ENCODE measurements at regions not wholly inside any gene's neighbourhood (a gene's known extent, or its start where the extent isn't known, plus 50 kb on each side); places are given as distances from the start of the nearest gene placed in this dataset.

DNA sequence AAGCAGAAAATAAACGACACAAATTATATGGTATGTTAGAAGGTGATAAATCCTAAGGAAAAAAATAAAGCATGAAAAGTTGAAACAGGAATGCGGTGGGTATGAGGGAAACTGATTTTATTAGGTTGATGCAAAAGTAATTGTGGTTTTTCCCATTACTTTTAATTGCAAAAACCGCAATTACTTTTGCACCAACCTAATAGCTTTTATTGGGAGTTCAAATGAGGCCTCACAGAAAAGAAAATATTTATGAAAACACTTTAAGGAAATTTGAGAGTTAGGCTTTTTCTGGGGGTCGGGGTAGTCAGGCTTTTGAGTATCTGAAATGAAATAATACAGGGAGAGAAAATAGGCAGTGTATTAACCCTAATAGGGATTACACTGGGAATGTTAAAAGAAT is 397.0 kb upstream of the KHDRBS2 start:
- Histone ChIP-seq H3K27me3 (ENCODE audit: control insufficient read depth in 3 of 3, insufficient read depth in 3 of 3, low read depth in 1 of 3, low read length in 3 of 3) (no peaks in the 10 kb centered on the region), H3K79me1 (ENCODE audit: low read depth, low read length) (no peaks in the 10 kb centered on the region), H2BK5ac (ENCODE audit: low read length) (no peak overlapping the region), H2AK5ac (ENCODE audit: low read depth, low read length) (no peak overlapping the region), H2BK15ac (ENCODE audit: low read length) (no peak overlapping the region), H3K9ac (ENCODE audit: low read depth, low read length, poor library complexity) (no peak overlapping the region), H3K9me3 (replicated peaks in 1 of 2; ENCODE audit: control insufficient read depth in 2 of 2, insufficient read depth in 1 of 2, low read depth in 1 of 2, low read length in 2 of 2) (peaks cover 0 to under 1% of the 10 kb centered on the region in 2 donors), H2BK12ac (ENCODE audit: low read length) (no peak overlapping the region), H3K36me3 (replicated peaks in 1 of 2; ENCODE audit: control insufficient read depth in 2 of 2, insufficient read depth in 2 of 2, low read length in 2 of 2) (no peaks in the 10 kb centered on the region), H3K23ac (ENCODE audit: low read depth, low read length, poor library complexity) (no peak overlapping the region), H2AFZ (ENCODE audit: low read length) (no peak overlapping the region), H4K8ac (ENCODE audit: low read depth, low read length) (no peak overlapping the region), H3K4me3 (ENCODE audit: low read length in 2 of 2) (no peak overlapping the region), H3K14ac (ENCODE audit: low read length) (no peak overlapping the region), H2BK120ac (ENCODE audit: low read depth, low read length) (no peak overlapping the region), H3K4me1 (ENCODE audit: control insufficient read depth in 2 of 2, insufficient read depth in 1 of 2, low read depth in 1 of 2, low read length in 2 of 2) (no peaks in the 10 kb centered on the region), H3K27ac (replicated peaks; ENCODE audit: low read length) (no peak overlapping the region), H3K18ac (ENCODE audit: low read length) (no peak overlapping the region), H3K4me2 (ENCODE audit: insufficient read depth, low read length, poor library complexity, severe bottlenecking) (no peak overlapping the region), H3K4ac (ENCODE audit: low read length) (no peak overlapping the region), H4K91ac (ENCODE audit: low read depth, low read length, poor library complexity) (no peak overlapping the region)
- WGBS, 2 donors (ENCODE audit: extremely low coverage in 2 of 2, insufficient read length in 2 of 2, insufficient replicate concordance in 1 of 2) = no CpG with 5 or more reads among the region's 4 CpGs
- no peak for DNase-seq (ENCODE audit: low spot score)

DNA sequence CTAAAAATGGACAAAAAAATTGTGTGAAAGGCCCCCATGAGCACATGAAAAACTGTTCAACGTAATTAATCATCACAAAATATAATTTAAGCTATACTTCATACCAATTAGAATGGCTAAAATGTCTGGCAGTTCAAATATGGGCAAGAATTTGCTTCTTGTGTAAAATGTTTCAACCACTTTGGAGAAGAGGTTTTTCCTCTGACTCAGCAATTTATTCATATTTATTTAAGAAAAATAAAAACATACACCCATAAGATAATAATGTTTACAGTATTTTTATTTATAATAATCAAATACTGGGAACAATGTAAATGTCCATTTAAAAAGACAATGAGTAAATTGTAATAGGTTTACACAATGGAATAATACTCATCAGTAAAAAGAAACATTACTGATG is 395.1 kb upstream of the KHDRBS2 start:
- Histone ChIP-seq H3K4me2 (ENCODE audit: insufficient read depth, low read length, poor library complexity, severe bottlenecking) (no peak overlapping the region), H3K27me3 (ENCODE audit: control insufficient read depth in 3 of 3, insufficient read depth in 3 of 3, low read depth in 1 of 3, low read length in 3 of 3) (no peaks in the 10 kb centered on the region), H2AFZ (ENCODE audit: low read length) (no peak overlapping the region), H3K4me3 (ENCODE audit: low read length in 2 of 2) (no peak overlapping the region), H3K27ac (replicated peaks; ENCODE audit: low read length) (no peak overlapping the region), H3K36me3 (replicated peaks in 1 of 2; ENCODE audit: control insufficient read depth in 2 of 2, insufficient read depth in 2 of 2, low read length in 2 of 2) (no peaks in the 10 kb centered on the region), H3K18ac (ENCODE audit: low read length) (no peak overlapping the region), H2BK5ac (ENCODE audit: low read length) (no peak overlapping the region), H2BK12ac (ENCODE audit: low read length) (no peak overlapping the region), H4K91ac (ENCODE audit: low read depth, low read length, poor library complexity) (no peak overlapping the region), H3K14ac (ENCODE audit: low read length) (no peak overlapping the region), H4K8ac (ENCODE audit: low read depth, low read length) (no peak overlapping the region), H3K4me1 (ENCODE audit: control insufficient read depth in 2 of 2, insufficient read depth in 1 of 2, low read depth in 1 of 2, low read length in 2 of 2) (no peaks in the 10 kb centered on the region), H2BK120ac (ENCODE audit: low read depth, low read length) (no peak overlapping the region), H3K9me3 (replicated peaks in 1 of 2; ENCODE audit: control insufficient read depth in 2 of 2, insufficient read depth in 1 of 2, low read depth in 1 of 2, low read length in 2 of 2) (peaks cover 0 to 5% of the 10 kb centered on the region in 2 donors), H3K9ac (ENCODE audit: low read depth, low read length, poor library complexity) (no peak overlapping the region), H3K23ac (ENCODE audit: low read depth, low read length, poor library complexity) (no peak overlapping the region), H2BK15ac (ENCODE audit: low read length) (no peak overlapping the region), H3K4ac (ENCODE audit: low read length) (no peak overlapping the region), H3K79me1 (ENCODE audit: low read depth, low read length) (no peaks in the 10 kb centered on the region), H2AK5ac (ENCODE audit: low read depth, low read length) (no peak overlapping the region)
- no CpG with 5 or more reads among the region's 1 CpG for WGBS, 2 donors (ENCODE audit: extremely low coverage in 2 of 2, insufficient read length in 2 of 2, insufficient replicate concordance in 1 of 2)
- DNase-seq (ENCODE audit: low spot score) = no peak

DNA sequence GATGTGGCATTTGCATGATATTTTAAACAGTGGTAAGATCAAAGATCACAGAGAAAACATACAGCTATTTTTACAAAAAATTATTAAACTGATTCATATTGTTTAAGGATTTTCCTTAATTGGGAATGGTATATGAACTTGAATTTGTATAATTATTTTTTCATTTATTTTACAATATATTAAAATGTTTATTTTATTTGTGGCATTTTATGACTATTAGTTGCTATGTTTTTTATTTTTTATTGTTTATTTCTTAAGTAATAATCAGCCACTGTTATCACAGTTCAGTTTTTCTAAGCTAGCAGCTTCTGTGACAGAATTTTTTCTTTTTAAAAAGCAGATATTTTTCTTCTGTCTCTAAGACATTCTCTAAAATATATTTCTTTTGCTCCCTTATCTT is 387.0 kb upstream of the KHDRBS2 start:
- H3K14ac ChIP-seq (ENCODE audit: low read length) = no peak overlapping the region
- no peak overlapping the region for H2BK15ac ChIP-seq (ENCODE audit: low read length)
- peaks cover 0 to 3% of the 10 kb centered on the region in 2 donors for H3K9me3 ChIP-seq (replicated peaks in 1 of 2; ENCODE audit: control insufficient read depth in 2 of 2, insufficient read depth in 1 of 2, low read depth in 1 of 2, low read length in 2 of 2)
- DNase-seq (ENCODE audit: low spot score) = no peak
- H2BK5ac ChIP-seq (ENCODE audit: low read length) = no peak overlapping the region
- no peak overlapping the region for H3K18ac ChIP-seq (ENCODE audit: low read length)
- H3K4me1 ChIP-seq (ENCODE audit: control insufficient read depth in 2 of 2, insufficient read depth in 1 of 2, low read depth in 1 of 2, low read length in 2 of 2) = no peaks in the 10 kb centered on the region
- no peak overlapping the region for H2BK120ac ChIP-seq (ENCODE audit: low read depth, low read length)
- no peak overlapping the region for H4K8ac ChIP-seq (ENCODE audit: low read depth, low read length)
- H2AFZ ChIP-seq (ENCODE audit: low read length) = no peak overlapping the region
- H2AK5ac ChIP-seq (ENCODE audit: low read depth, low read length) = no peak overlapping the region
- H3K4me3 ChIP-seq (ENCODE audit: low read length in 2 of 2) = no peak overlapping the region
- H3K4ac ChIP-seq (ENCODE audit: low read length) = no peak overlapping the region
- no peak overlapping the region for H3K9ac ChIP-seq (ENCODE audit: low read depth, low read length, poor library complexity)
- H3K79me1 ChIP-seq (ENCODE audit: low read depth, low read length) = no peaks in the 10 kb centered on the region
- no peak overlapping the region for H3K27ac ChIP-seq (replicated peaks; ENCODE audit: low read length)
- no peak overlapping the region for H3K23ac ChIP-seq (ENCODE audit: low read depth, low read length, poor library complexity)
- no peak overlapping the region for H2BK12ac ChIP-seq (ENCODE audit: low read length)
- H3K27me3 ChIP-seq (ENCODE audit: control insufficient read depth in 3 of 3, insufficient read depth in 3 of 3, low read depth in 1 of 3, low read length in 3 of 3) = no peaks in the 10 kb centered on the region
- no peak overlapping the region for H3K4me2 ChIP-seq (ENCODE audit: insufficient read depth, low read length, poor library complexity, severe bottlenecking)
- H4K91ac ChIP-seq (ENCODE audit: low read depth, low read length, poor library complexity) = no peak overlapping the region
- H3K36me3 ChIP-seq (replicated peaks in 1 of 2; ENCODE audit: control insufficient read depth in 2 of 2, insufficient read depth in 2 of 2, low read length in 2 of 2) = no peaks in the 10 kb centered on the region

DNA sequence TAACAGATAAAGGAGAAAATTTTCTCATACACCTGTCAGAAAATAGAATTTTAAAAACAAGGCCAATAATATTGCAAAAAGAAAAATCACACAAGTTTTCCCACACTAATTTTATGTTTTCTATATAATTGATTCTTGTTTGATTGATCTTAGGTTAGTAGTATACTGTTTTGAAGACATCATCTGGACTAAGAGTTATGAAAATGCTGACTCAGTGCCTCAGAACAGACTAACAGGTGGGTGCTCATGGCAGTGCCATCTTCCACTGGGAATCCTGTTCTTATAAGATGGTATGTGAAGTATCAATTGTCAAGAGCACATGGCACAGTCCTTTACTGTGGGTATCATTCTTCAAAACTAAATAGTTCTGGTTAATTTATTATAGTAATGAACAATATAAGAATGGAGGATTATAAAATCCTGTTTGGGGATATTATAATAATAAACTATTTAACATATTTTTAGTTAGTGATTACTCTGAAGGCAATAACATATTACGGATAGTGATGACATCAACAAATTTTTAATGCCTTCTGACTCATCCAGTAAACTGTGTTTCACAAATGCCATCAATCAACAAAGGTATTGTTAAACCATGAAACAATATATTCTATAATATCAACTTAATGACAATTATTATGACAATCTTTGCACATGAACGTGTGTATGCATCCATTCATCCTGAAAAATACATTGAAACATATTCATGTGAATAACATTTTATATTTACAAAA is 384.6 kb upstream of the KHDRBS2 start:
- no peak overlapping the region for H2BK120ac ChIP-seq (ENCODE audit: low read depth, low read length)

More for the DNA sequence above, 384.6 kb upstream of the KHDRBS2 start:
- no peak overlapping the region for H3K4me2 ChIP-seq (ENCODE audit: insufficient read depth, low read length, poor library complexity, severe bottlenecking)
- DNase-seq (ENCODE audit: low spot score) = no peak
- H3K9me3 ChIP-seq (replicated peaks in 1 of 2; ENCODE audit: control insufficient read depth in 2 of 2, insufficient read depth in 1 of 2, low read depth in 1 of 2, low read length in 2 of 2) = no peaks in the 10 kb centered on the region
- H3K9ac ChIP-seq (ENCODE audit: low read depth, low read length, poor library complexity) = no peak overlapping the region
- no peak overlapping the region for H4K8ac ChIP-seq (ENCODE audit: low read depth, low read length)
- no peak overlapping the region for H3K14ac ChIP-seq (ENCODE audit: low read length)
- no peak overlapping the region for H3K27ac ChIP-seq (replicated peaks; ENCODE audit: low read length)
- H3K4me1 ChIP-seq (ENCODE audit: control insufficient read depth in 2 of 2, insufficient read depth in 1 of 2, low read depth in 1 of 2, low read length in 2 of 2) = no peaks in the 10 kb centered on the region
- no peak overlapping the region for H2BK5ac ChIP-seq (ENCODE audit: low read length)
- no peak overlapping the region for H4K91ac ChIP-seq (ENCODE audit: low read depth, low read length, poor library complexity)
- no peak overlapping the region for H3K4me3 ChIP-seq (ENCODE audit: low read length in 2 of 2)
- no peak overlapping the region for H2AK5ac ChIP-seq (ENCODE audit: low read depth, low read length)
- H3K23ac ChIP-seq (ENCODE audit: low read depth, low read length, poor library complexity) = no peak overlapping the region
- no peaks in the 10 kb centered on the region for H3K27me3 ChIP-seq (ENCODE audit: control insufficient read depth in 3 of 3, insufficient read depth in 3 of 3, low read depth in 1 of 3, low read length in 3 of 3)
- no peak overlapping the region for H2BK15ac ChIP-seq (ENCODE audit: low read length)
- H3K18ac ChIP-seq (ENCODE audit: low read length) = no peak overlapping the region
- H3K4ac ChIP-seq (ENCODE audit: low read length) = no peak overlapping the region
- no peak overlapping the region for H2BK12ac ChIP-seq (ENCODE audit: low read length)
- no peaks in the 10 kb centered on the region for H3K36me3 ChIP-seq (replicated peaks in 1 of 2; ENCODE audit: control insufficient read depth in 2 of 2, insufficient read depth in 2 of 2, low read length in 2 of 2)
- H3K79me1 ChIP-seq (ENCODE audit: low read depth, low read length) = no peaks in the 10 kb centered on the region
- H2AFZ ChIP-seq (ENCODE audit: low read length) = no peak overlapping the region
- no CpG with 5 or more reads among the region's 2 CpGs for WGBS, 2 donors (ENCODE audit: extremely low coverage in 2 of 2, insufficient read length in 2 of 2, insufficient replicate concordance in 1 of 2)

Data from neuronal stem cell (in vitro differentiated cells).